ENCODE measurements at regions not wholly inside any gene's neighbourhood (a gene's known extent, or its start where the extent isn't known, plus 50 kb on each side); places are given as distances from the start of the nearest gene placed in this dataset.

GRCh38 chr6:108748959-108749358 lies 99.3 kb upstream of the ARMC2 start:
- DNase-seq = peak; percentile 48
- Histone ChIP-seq H4K20me1 (ENCODE audit: insufficient read depth, low read depth, low read length) (no peaks in the 10 kb centered on the region), H3K9ac (ENCODE audit: low read length) (no peak overlapping the region), H3K27me3 (ENCODE audit: low read length) (no peaks in the 10 kb centered on the region; the same call in 1 of the 2 replicates), H3K4me1 (ENCODE audit: low read length) (no peaks in the 10 kb centered on the region), H3K27ac (ENCODE audit: low read length) (no peak overlapping the region), H3K79me2 (ENCODE audit: low read length) (no peaks in the 10 kb centered on the region), H3K36me3 (ENCODE audit: insufficient read depth, low read length) (no peaks in the 10 kb centered on the region), H2AFZ (ENCODE audit: low read length) (no peak overlapping the region), H3K9me2 (replicated peaks; ENCODE audit: insufficient read depth, low read length) (no peaks in the 10 kb centered on the region), H3K4me2 (ENCODE audit: low read depth, low read length, poor library complexity, severe bottlenecking) (no peak overlapping the region), H3K9me3 (ENCODE audit: low read length) (no peaks in the 10 kb centered on the region), H3K4me3 (ENCODE audit: low read length) (no peak overlapping the region)

- no peak overlapping the region for H3K27ac ChIP-seq (ENCODE audit: low read length)
- no peaks in the 10 kb centered on the region for H3K9me3 ChIP-seq (ENCODE audit: low read length)
- H3K36me3 ChIP-seq (ENCODE audit: insufficient read depth, low read length) = no peaks in the 10 kb centered on the region
Observed at GRCh38 chr6:108750801-108751200, 97.4 kb upstream of the ARMC2 start.

GRCh38 chr6:108751282-108751681 lies 96.9 kb upstream of the ARMC2 start:
- Histone ChIP-seq H3K36me3 (ENCODE audit: insufficient read depth, low read length) (no peaks in the 10 kb centered on the region), H3K9me3 (ENCODE audit: low read length) (no peaks in the 10 kb centered on the region), H4K20me1 (ENCODE audit: insufficient read depth, low read depth, low read length) (no peaks in the 10 kb centered on the region), H3K4me1 (ENCODE audit: low read length) (peaks cover 12% of the 10 kb centered on the region), H3K4me2 (ENCODE audit: low read depth, low read length, poor library complexity, severe bottlenecking) (no peak overlapping the region), H3K9me2 (replicated peaks; ENCODE audit: insufficient read depth, low read length) (no peaks in the 10 kb centered on the region), H3K79me2 (ENCODE audit: low read length) (no peaks in the 10 kb centered on the region), H3K27ac (ENCODE audit: low read length) (no peak overlapping the region), H3K4me3 (ENCODE audit: low read length) (no peak overlapping the region), H3K27me3 (ENCODE audit: low read length) (no peaks in the 10 kb centered on the region), H2AFZ (ENCODE audit: low read length) (no peak overlapping the region), H3K9ac (ENCODE audit: low read length) (no peak overlapping the region)
- DNase-seq = no peak

More at GRCh38 chr6:108750801-108751200, 97.4 kb upstream of the ARMC2 start:
- Histone ChIP-seq H3K4me1 (ENCODE audit: low read length) (peaks cover 8% of the 10 kb centered on the region), H3K79me2 (ENCODE audit: low read length) (no peaks in the 10 kb centered on the region), H2AFZ (ENCODE audit: low read length) (no peak overlapping the region), H4K20me1 (ENCODE audit: insufficient read depth, low read depth, low read length) (no peaks in the 10 kb centered on the region), H3K27me3 (ENCODE audit: low read length) (no peaks in the 10 kb centered on the region), H3K4me3 (ENCODE audit: low read length) (no peak overlapping the region), H3K4me2 (ENCODE audit: low read depth, low read length, poor library complexity, severe bottlenecking) (no peak overlapping the region), H3K9ac (ENCODE audit: low read length) (no peak overlapping the region), H3K9me2 (replicated peaks; ENCODE audit: insufficient read depth, low read length) (no peaks in the 10 kb centered on the region)
- DNase-seq = no peak

GRCh38 chr6:108751851-108752732 lies 96.1 kb upstream of the ARMC2 start:
- Histone ChIP-seq H3K79me2 (ENCODE audit: low read length) (no peaks in the 10 kb centered on the region), H3K9me2 (replicated peaks; ENCODE audit: insufficient read depth, low read length) (no peaks in the 10 kb centered on the region), H3K27ac (ENCODE audit: low read length) (no peak overlapping the region), H3K4me2 (ENCODE audit: low read depth, low read length, poor library complexity, severe bottlenecking) (no peak overlapping the region), H3K4me1 (ENCODE audit: low read length) (peaks cover 12% of the 10 kb centered on the region), H2AFZ (ENCODE audit: low read length) (no peak overlapping the region), H3K9me3 (ENCODE audit: low read length) (no peaks in the 10 kb centered on the region), H3K4me3 (ENCODE audit: low read length) (no peak overlapping the region), H3K36me3 (ENCODE audit: insufficient read depth, low read length) (no peaks in the 10 kb centered on the region), H4K20me1 (ENCODE audit: insufficient read depth, low read depth, low read length) (no peaks in the 10 kb centered on the region), H3K9ac (ENCODE audit: low read length) (no peak overlapping the region), H3K27me3 (ENCODE audit: low read length) (no peaks in the 10 kb centered on the region)
- no peak for DNase-seq

GRCh38 chr6:108752733-108753590 lies 95.3 kb upstream of the ARMC2 start:
- Histone ChIP-seq H3K9me3 (ENCODE audit: low read length) (no peaks in the 10 kb centered on the region), H3K27me3 (ENCODE audit: low read length) (no peaks in the 10 kb centered on the region), H3K4me3 (ENCODE audit: low read length) (no peak overlapping the region), H3K9me2 (replicated peaks; ENCODE audit: insufficient read depth, low read length) (no peaks in the 10 kb centered on the region), H3K4me2 (ENCODE audit: low read depth, low read length, poor library complexity, severe bottlenecking) (no peak overlapping the region), H3K4me1 (ENCODE audit: low read length) (peaks cover 12% of the 10 kb centered on the region), H3K27ac (ENCODE audit: low read length) (no peak overlapping the region), H2AFZ (ENCODE audit: low read length) (no peak overlapping the region), H3K36me3 (ENCODE audit: insufficient read depth, low read length) (no peaks in the 10 kb centered on the region), H3K79me2 (ENCODE audit: low read length) (no peaks in the 10 kb centered on the region), H3K9ac (ENCODE audit: low read length) (no peak overlapping the region), H4K20me1 (ENCODE audit: insufficient read depth, low read depth, low read length) (no peaks in the 10 kb centered on the region)
- DNase-seq = no peak

- Histone ChIP-seq H3K4me1 (ENCODE audit: low read length) (peaks cover 12% of the 10 kb centered on the region), H4K20me1 (ENCODE audit: insufficient read depth, low read depth, low read length) (no peaks in the 10 kb centered on the region), H3K79me2 (ENCODE audit: low read length) (no peaks in the 10 kb centered on the region), H3K4me2 (ENCODE audit: low read depth, low read length, poor library complexity, severe bottlenecking) (peak overlapping the region; percentile 28), H3K9me2 (replicated peaks; ENCODE audit: insufficient read depth, low read length) (no peaks in the 10 kb centered on the region), H3K4me3 (ENCODE audit: low read length) (no peak overlapping the region), H3K27me3 (ENCODE audit: low read length) (no peaks in the 10 kb centered on the region), H3K36me3 (ENCODE audit: insufficient read depth, low read length) (no peaks in the 10 kb centered on the region), H3K9ac (ENCODE audit: low read length) (no peak overlapping the region), H2AFZ (ENCODE audit: low read length) (no peak overlapping the region), H3K27ac (ENCODE audit: low read length) (no peak overlapping the region), H3K9me3 (ENCODE audit: low read length) (no peaks in the 10 kb centered on the region)
- no peak for DNase-seq
Observed at GRCh38 chr6:108755257-108756240, 92.7 kb upstream of the ARMC2 start.

- H3K79me2 ChIP-seq (ENCODE audit: low read length) = no peaks in the 10 kb centered on the region
Observed at GRCh38 chr6:108757357-108757756, 90.9 kb upstream of the ARMC2 start.

More at GRCh38 chr6:108757357-108757756, 90.9 kb upstream of the ARMC2 start:
- no peaks in the 10 kb centered on the region for H3K9me3 ChIP-seq (ENCODE audit: low read length)
- H3K27ac ChIP-seq (ENCODE audit: low read length) = no peak overlapping the region
- H3K9me2 ChIP-seq (replicated peaks; ENCODE audit: insufficient read depth, low read length) = no peaks in the 10 kb centered on the region
- H2AFZ ChIP-seq (ENCODE audit: low read length) = no peak overlapping the region
- H3K9ac ChIP-seq (ENCODE audit: low read length) = no peak overlapping the region
- H3K36me3 ChIP-seq (ENCODE audit: insufficient read depth, low read length) = no peaks in the 10 kb centered on the region
- H3K4me3 ChIP-seq (ENCODE audit: low read length) = no peak overlapping the region
- H3K27me3 ChIP-seq (ENCODE audit: low read length) = no peaks in the 10 kb centered on the region
- no peaks in the 10 kb centered on the region for H4K20me1 ChIP-seq (ENCODE audit: insufficient read depth, low read depth, low read length)
- no peak overlapping the region for H3K4me2 ChIP-seq (ENCODE audit: low read depth, low read length, poor library complexity, severe bottlenecking)
- DNase-seq = no peak
- peaks cover 12% of the 10 kb centered on the region for H3K4me1 ChIP-seq (ENCODE audit: low read length)

All from Karpas-422 (cell line).